NCI-H69 (cell line): ENCODE measurements at regions not wholly inside any gene's neighbourhood (a gene's known extent, or its start where the extent isn't known, plus 50 kb on each side); places are given as distances from the start of the nearest gene placed in this dataset.

Experiments
- DNase-seq: peaks from one replicate; lab custom pipeline; 2025; lab: John Stamatoyannopoulos, UW

GRCh38 chr1:228920831-228921230, 185.6 kb downstream of the RHOU start:
- no peak for DNase-seq

GRCh38 chr1:228921481-228921880, 186.2 kb downstream of the RHOU start:
- no peak for DNase-seq

- DNase-seq = no peak
Observed at GRCh38 chr1:228922722-228923376, 187.6 kb downstream of the RHOU start.

GRCh38 chr1:228923973-228924686, 188.9 kb downstream of the RHOU start:
- no peak for DNase-seq

- no peak for DNase-seq
Observed at GRCh38 chr1:228925691-228926090, 190.4 kb downstream of the RHOU start.

- no peak for DNase-seq
Observed at GRCh38 chr1:228927421-228927820, 192.1 kb downstream of the RHOU start.

GRCh38 chr1:228927946-228928898, 192.9 kb downstream of the RHOU start:
- peak; percentile 30 for DNase-seq

- DNase-seq = peak; percentile 85
Observed at GRCh38 chr1:228929476-228930027, 194.3 kb downstream of the RHOU start.

GRCh38 chr1:228930479-228930957, 195.2 kb downstream of the RHOU start:
- DNase-seq = no peak

GRCh38 chr1:228933753-228934152, 198.5 kb downstream of the RHOU start:
- DNase-seq = no peak

GRCh38 chr1:228935198-228935663, 200.0 kb downstream of the RHOU start:
- DNase-seq = no peak

- DNase-seq = no peak
Observed at GRCh38 chr1:228935855-228936727, 200.8 kb downstream of the RHOU start.

- no peak for DNase-seq
Observed at GRCh38 chr1:228936881-228937280, 201.6 kb downstream of the RHOU start.

- DNase-seq = no peak
Observed at GRCh38 chr1:228937351-228937750, 202.1 kb downstream of the RHOU start.

- peak; percentile 40 for DNase-seq
Observed at GRCh38 chr1:228937851-228938536, 202.7 kb downstream of the RHOU start.

GRCh38 chr1:228938537-228938901, 203.2 kb downstream of the RHOU start:
- no peak for DNase-seq

GRCh38 chr1:228939001-228939691, 203.9 kb downstream of the RHOU start:
- DNase-seq = peak; percentile 55

- no peak for DNase-seq
Observed at GRCh38 chr1:228939881-228940392, 204.7 kb downstream of the RHOU start.

- no peak for DNase-seq
Observed at GRCh38 chr1:228940526-228940925, 205.2 kb downstream of the RHOU start.

- DNase-seq = no peak
Observed at GRCh38 chr1:228940926-228941325, 205.6 kb downstream of the RHOU start.
